Endothelial cell of umbilical vein (primary cell): ENCODE measurements at regions not wholly inside any gene's neighbourhood (a gene's known extent, or its start where the extent isn't known, plus 50 kb on each side); places are given as distances from the start of the nearest gene placed in this dataset.

Experiments
- BruUV-seq: library from RNA; stranded (reverse); fragments of 400-500 nt; replicated peaks from 2 replicates; lab custom pipeline; 2021; lab: Mats Ljungman, UMichigan
- CTCF ChIA-PET: fragments of 300-600, 350-600 bp; sonication (Branson Sonifier 250); formaldehyde crosslinking; loops from one replicate; lab custom pipeline; 2021; ENCODE audit warnings: antibody characterized with exemption, inconsistent platforms; lab: Charles Lee
- POLR2A ChIA-PET: fragments of 300-600, 350-600 bp; sonication (Branson Sonifier 250); formaldehyde crosslinking; loops from one replicate; lab custom pipeline; 2021; ENCODE audit warnings: antibody characterized with exemption, inconsistent platforms; lab: Charles Lee
- DNase-seq: peaks from one replicate; pipeline ENCODE4 v3.0.0-alpha.2; 2011; ENCODE audit warnings: low read depth, low spot score
- FAIRE-seq: peaks from 2 replicates; lab custom pipeline; 2011; peaks lifted over from hg19 to GRCh38; lab: Jason Lieb, UNC
- H2AFZ ChIP-seq: 2 replicates; pipeline ENCODE4 v1.6.0; 2012; ENCODE audit warnings: low read depth, low read length, control low read depth, inconsistent platforms
- H3K27ac ChIP-seq: 2 replicates; pipeline ENCODE4 v1.5.1; 2011; ENCODE audit warnings: low read depth, mild to moderate bottlenecking, control low read depth, low read length, moderate library complexity; ENCODE audit not compliant: insufficient read depth
- H3K27me3 ChIP-seq, 2 experiments: 2 replicates each; pipeline versions ENCODE4 v1.6.0 to v1.6.1; 2011; ENCODE audit warnings: low read length in 2 of 2, mixed read lengths in 1 of 2; ENCODE audit not compliant: control insufficient read depth in 2 of 2, insufficient read depth in 2 of 2
- H3K36me3 ChIP-seq, 2 experiments: 2 replicates in 1 of 2; 3 replicates in 1 of 2; pipeline ENCODE4 v1.5.1; 2011; ENCODE audit warnings: low read length in 2 of 2, mild to moderate bottlenecking in 1 of 2, moderate library complexity in 1 of 2; ENCODE audit not compliant: control insufficient read depth in 2 of 2, insufficient read depth in 2 of 2; ENCODE audit errors: extremely low read depth in 1 of 2
- H3K4me1 ChIP-seq: 3 replicates; pipeline ENCODE4 v1.5.1; 2011; ENCODE audit warnings: mild to moderate bottlenecking, low read length; ENCODE audit not compliant: control insufficient read depth, insufficient read depth; ENCODE audit errors: extremely low read depth
- H3K4me2 ChIP-seq: 2 replicates; pipeline ENCODE4 v1.6.1; 2011; ENCODE audit warnings: low read length, control low read depth, mixed read lengths; ENCODE audit not compliant: insufficient read depth
- H3K4me3 ChIP-seq, 3 experiments: fragments of 200-600 bp in 1 of 3; sonication (generic), shearing (Covaris generic) in 1 of 3; replicated peaks in 1 of 3; 2 replicates each; pipeline ENCODE4 v1.5.1; 2011 to 2016; ENCODE audit warnings: control low read depth in 3 of 3, low read length in 3 of 3, mild to moderate bottlenecking in 2 of 3, inconsistent platforms in 1 of 3, low read depth in 1 of 3, moderate library complexity in 1 of 3; ENCODE audit not compliant: insufficient read depth in 1 of 3
- H3K79me2 ChIP-seq: 2 replicates; pipeline ENCODE4 v1.6.0; 2012; ENCODE audit warnings: low read length, inconsistent platforms; ENCODE audit not compliant: control insufficient read depth, insufficient read depth
- H3K9ac ChIP-seq: replicated peaks from 2 replicates; pipeline ENCODE3; 2011; ENCODE audit warnings: low read length, control low read depth; ENCODE audit not compliant: insufficient read depth; ENCODE audit errors: extremely low read depth
- H3K9me1 ChIP-seq: replicated peaks from 3 replicates; pipeline ENCODE4 v1.6.0; 2011; ENCODE audit warnings: mild to moderate bottlenecking, low read length; ENCODE audit not compliant: control insufficient read depth, insufficient read depth; ENCODE audit errors: extremely low read depth
- H3K9me3 ChIP-seq: replicated peaks from 2 replicates; pipeline ENCODE4 v1.5.1; 2012; ENCODE audit warnings: low read length, inconsistent platforms; ENCODE audit not compliant: control insufficient read depth, insufficient read depth
- H4K20me1 ChIP-seq: replicated peaks from 2 replicates; pipeline ENCODE3; 2011; ENCODE audit warnings: mild to moderate bottlenecking, low read length; ENCODE audit not compliant: control insufficient read depth, insufficient read depth; ENCODE audit errors: extremely low read depth
- CTCF ChIP-seq, 2 donors: IDR thresholded peaks; 1 replicate in 1 of 2; 2 replicates in 1 of 2; pipeline ENCODE4 v1.5.1; 2011; ENCODE audit warnings: low read length in 2 of 2, mild to moderate bottlenecking in 2 of 2, moderate library complexity in 2 of 2, control low read depth in 1 of 2, inconsistent platforms in 1 of 2, low read depth in 1 of 2; ENCODE audit not compliant: insufficient read depth in 1 of 2; ENCODE audit errors: extremely low read depth in 1 of 2
- EZH2 ChIP-seq: IDR thresholded peaks from 2 replicates; pipeline ENCODE4 v1.6.1; 2012; ENCODE audit warnings: borderline replicate concordance, low read depth, mild to moderate bottlenecking, moderate library complexity, low read length, inconsistent platforms; ENCODE audit not compliant: severe bottlenecking
- FOS ChIP-seq: IDR thresholded peaks from 2 replicates; pipeline ENCODE4 v1.6.1; 2011; ENCODE audit warnings: mild to moderate bottlenecking, low read length, moderate library complexity, borderline replicate concordance; ENCODE audit not compliant: insufficient read depth
- GATA2 ChIP-seq: IDR thresholded peaks from 2 replicates; pipeline ENCODE4 v1.7.0; 2011; ENCODE audit warnings: low read depth, mild to moderate bottlenecking, moderate library complexity, mixed read lengths, low read length; ENCODE audit not compliant: insufficient read length, insufficient read depth
- POLR2A ChIP-seq: IDR thresholded peaks from 2 replicates; pipeline ENCODE4 v1.6.1; 2012; ENCODE audit warnings: low read depth, mild to moderate bottlenecking, control low read depth, low read length
- POLR2AphosphoS5 ChIP-seq: IDR thresholded peaks from 2 replicates; pipeline ENCODE4 v1.6.1; 2012; ENCODE audit warnings: low read depth, mild to moderate bottlenecking, control low read depth, low read length, moderate library complexity; ENCODE audit not compliant: insufficient read depth
- dilution Hi-C: fragments of 300-500 bp; cut with MboI; formaldehyde crosslinking; loops from one replicate; pipeline ENCODE4 v1.15.0; 2019; ENCODE audit warnings: low sequenced_read_pairs; ENCODE audit not compliant: extremely low pct_ligation_motif_present
- intact Hi-C: fragments of 100-400 bp; cut with micrococcal nuclease; formaldehyde crosslinking; loops from one replicate; pipeline ENCODE4 v1.10.0; 2022

- H3K4me3 ChIP-seq = no peak overlapping the region
- no peaks in the 10 kb centered on the region for H4K20me1 ChIP-seq
- BruUV-seq = no TSS peak
- peaks cover 5% of the 10 kb centered on the region for H3K9me3 ChIP-seq
- intact Hi-C loops (no loop called here), dilution Hi-C loops (no loop called here)
- H3K9ac ChIP-seq = no peak overlapping the region
- CTCF ChIA-PET = no interaction called here
- no peak overlapping the region for H3K27ac ChIP-seq
- POLR2A ChIA-PET = no interaction called here
- H3K36me3 ChIP-seq = no peaks in the 10 kb centered on the region
- H3K4me2 ChIP-seq = no peak overlapping the region
- no peaks in the 10 kb centered on the region for H3K9me1 ChIP-seq
- FAIRE-seq = no peak
- no peaks in the 10 kb centered on the region for H3K4me1 ChIP-seq
- TF ChIP-seq FOS = no peak
- TF ChIP-seq POLR2A = no peak
- TF ChIP-seq EZH2 = no peak
- no peak for TF ChIP-seq CTCF (IDR thresholded peaks at IDR 0.05; ENCODE audit: extremely low read depth in 1 of 2, insufficient read depth in 1 of 2, low read depth in 1 of 2, low read length in 2 of 2)
- TF ChIP-seq GATA2 = no peak
- TF ChIP-seq POLR2AphosphoS5 = no peak
- H3K79me2 ChIP-seq = no peaks in the 10 kb centered on the region
- no peaks in the 10 kb centered on the region for H3K27me3 ChIP-seq
- DNase-seq = no peak
- H2AFZ ChIP-seq = no peak overlapping the region
Measured at GRCh38 chr3:3654916-3655315, 144.3 kb upstream of the LRRN1 start.
